Pulmonary artery endothelial cell (primary cell): ENCODE measurements at regions not wholly inside any gene's neighbourhood (a gene's known extent, or its start where the extent isn't known, plus 50 kb on each side); places are given as distances from the start of the nearest gene placed in this dataset.
A peak's percentile ranks its signal among the peaks of the same experiment; 100 is the strongest.

ENCODE experiments used
- DNase-seq: peaks from one replicate; pipeline ENCODE4 v3.0.0-alpha.2; 2011; ENCODE audit warnings: low read depth, low spot score

GRCh38 chr21:28538987-28539622 is 453.6 kb downstream of the LTN1 start:
- DNase-seq: peak; percentile 40

- DNase-seq: no peak
Observed at GRCh38 chr21:28537371-28538079, 455.2 kb downstream of the LTN1 start.

GRCh38 chr21:28532446-28532845 is 460.2 kb downstream of the LTN1 start:
- no peak for DNase-seq

- DNase-seq: peak; percentile 51
Observed at GRCh38 chr21:28523367-28523766, 469.3 kb downstream of the LTN1 start.

GRCh38 chr21:28522014-28522799 is 470.5 kb downstream of the LTN1 start:
- DNase-seq: peak; percentile 77

- peak; percentile 32 for DNase-seq
Observed at GRCh38 chr21:28518630-28519029, 474.0 kb downstream of the LTN1 start.

- DNase-seq: no peak
Observed at GRCh38 chr21:28516991-28517592, 475.6 kb downstream of the LTN1 start.

- DNase-seq: no peak
Observed at GRCh38 chr21:28516021-28516420, 476.7 kb downstream of the LTN1 start.

GRCh38 chr21:28513428-28513827 is 479.2 kb downstream of the LTN1 start:
- no peak for DNase-seq

GRCh38 chr21:28509031-28509430 is 483.6 kb downstream of the LTN1 start:
- DNase-seq: no peak

- no peak for DNase-seq
Observed at GRCh38 chr21:28508126-28508525, 484.6 kb downstream of the LTN1 start.

- DNase-seq: no peak
Observed at GRCh38 chr21:28496517-28496916, 496.2 kb downstream of the LTN1 start.

GRCh38 chr21:28492127-28492526 is 500.6 kb downstream of the LTN1 start:
- no peak for DNase-seq

- DNase-seq: no peak
Observed at GRCh38 chr21:28489821-28490350, 502.8 kb downstream of the LTN1 start.

GRCh38 chr21:28489162-28489561 is 503.5 kb downstream of the LTN1 start:
- DNase-seq: no peak

GRCh38 chr21:28487455-28488070 is 505.1 kb downstream of the LTN1 start:
- no peak for DNase-seq

- DNase-seq: no peak
Observed at GRCh38 chr21:28485301-28486022, 507.2 kb downstream of the LTN1 start.

GRCh38 chr21:28483301-28484035 is 509.2 kb downstream of the LTN1 start:
- DNase-seq: no peak

- no peak for DNase-seq
Observed at GRCh38 chr21:28482657-28483056, 510.0 kb downstream of the LTN1 start.

GRCh38 chr21:28480470-28480869 is 512.2 kb downstream of the LTN1 start:
- DNase-seq: no peak
